NCI-H748 treated with DMSO at 0.1 percent for 48 hours (cell line): ENCODE measurements at regions not wholly inside any gene's neighbourhood (a gene's known extent, or its start where the extent isn't known, plus 50 kb on each side); places are given as distances from the start of the nearest gene placed in this dataset.
A peak's percentile ranks its signal among the peaks of the same experiment; 100 is the strongest.
"Not testable (repeated sequence)": the region's sequence is repeated elsewhere in the genome, so short reads cannot be mapped to it uniquely, and the experiment has no call there.

Source experiments
- DNase-seq: peaks from one replicate; lab custom pipeline; 2025; lab: John Stamatoyannopoulos, UW

DNA sequence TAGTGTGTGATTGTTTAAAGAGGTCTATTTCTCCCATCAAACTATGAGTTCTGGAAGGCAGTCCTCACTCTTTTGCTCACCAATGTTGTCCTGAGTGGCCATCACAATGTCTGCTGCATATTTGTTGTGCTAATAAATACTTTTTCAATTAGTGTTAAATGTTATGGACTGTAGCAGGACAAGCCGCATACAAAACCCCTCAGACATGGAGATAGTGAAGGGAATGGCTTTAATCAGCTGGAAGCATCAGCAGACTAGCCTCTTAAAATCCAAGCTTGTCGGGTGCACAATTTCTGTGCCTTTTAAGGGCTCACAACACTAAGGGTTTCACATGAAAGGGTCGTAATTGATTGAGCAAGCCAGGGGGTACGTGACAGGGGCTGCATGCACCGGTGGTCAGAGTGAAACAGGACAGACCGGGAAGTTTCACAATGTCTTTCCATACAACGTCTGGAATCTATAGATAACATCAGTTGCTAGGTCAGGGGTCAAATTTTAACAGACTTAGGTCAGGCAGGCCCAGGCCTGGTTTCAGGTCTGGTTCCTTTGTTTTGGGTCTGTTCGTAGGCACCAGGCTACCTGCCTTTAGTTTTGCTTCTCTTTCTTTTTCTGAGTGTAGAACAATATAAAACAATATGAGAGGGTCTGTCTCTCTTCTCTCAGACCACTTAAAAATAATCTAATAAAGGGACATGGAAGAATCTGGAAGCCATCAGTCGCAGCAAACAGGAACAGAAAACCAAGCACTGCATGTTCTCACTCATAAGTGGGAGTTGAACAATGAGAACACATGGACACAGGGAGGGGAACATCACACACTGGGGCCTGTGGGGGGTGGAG, 327.6 kb upstream of the HTR1E start:
- no peak for DNase-seq

DNA sequence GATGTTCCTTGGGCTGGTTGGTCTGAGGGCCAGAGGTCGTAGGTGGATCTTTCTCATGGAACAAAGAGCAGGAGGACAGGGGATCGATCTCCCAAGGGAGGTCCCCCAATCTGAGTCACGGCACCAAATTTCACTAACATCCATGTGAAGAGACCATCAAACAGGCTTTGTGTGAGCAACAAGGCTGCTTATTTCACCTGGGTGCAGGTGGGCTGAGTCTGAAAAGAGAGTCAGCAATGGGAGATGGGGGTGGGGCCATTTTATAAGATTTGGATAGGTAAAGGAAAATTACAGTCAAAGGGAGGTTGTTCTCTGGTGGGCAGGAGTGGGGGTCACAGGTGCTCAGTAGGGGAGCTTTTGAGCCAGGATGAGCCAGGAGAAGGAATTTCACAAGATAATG, 334.0 kb upstream of the HTR1E start:
- DNase-seq = not testable (repeated sequence)

DNA sequence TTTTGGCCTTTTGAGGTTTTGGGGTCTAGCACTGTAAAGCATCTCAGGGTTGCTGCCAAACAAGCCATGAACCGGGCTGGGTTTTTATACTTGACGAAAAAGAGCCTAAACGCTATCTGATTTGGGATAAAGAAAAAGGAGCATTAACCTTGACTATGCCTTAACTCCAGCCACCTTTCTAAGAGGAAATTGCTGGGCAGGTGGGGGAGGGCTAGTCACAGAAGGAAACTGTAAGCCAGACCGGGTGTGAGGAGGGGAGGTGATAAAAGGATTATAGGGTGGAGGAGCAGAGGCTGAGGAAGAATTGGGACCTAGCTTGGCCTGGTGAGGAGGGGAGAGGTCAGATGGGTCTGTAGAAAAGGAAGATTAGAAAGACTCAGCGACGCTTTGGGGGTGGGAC, 335.2 kb upstream of the HTR1E start:
- not testable (repeated sequence) for DNase-seq

DNA sequence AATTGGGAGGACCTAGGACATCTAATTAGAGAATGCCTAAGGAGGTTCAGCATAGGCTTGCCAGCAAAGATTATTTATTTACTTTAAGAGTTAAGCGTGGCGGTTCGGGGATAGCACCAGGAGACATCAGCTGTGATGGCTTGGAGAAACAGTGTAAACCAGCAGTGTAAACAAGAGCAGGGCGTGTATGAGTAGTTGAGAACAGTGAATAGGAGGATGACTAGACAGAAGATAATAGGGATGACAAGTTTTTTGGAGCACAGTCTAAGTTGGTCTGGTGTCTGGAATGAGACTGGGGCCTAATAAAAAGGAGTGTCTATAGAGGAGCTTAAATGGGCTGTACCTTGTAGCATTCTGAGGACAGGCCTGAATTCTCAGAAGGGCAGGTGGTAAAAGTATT, 338.4 kb upstream of the HTR1E start:
- DNase-seq = not testable (repeated sequence)

DNA sequence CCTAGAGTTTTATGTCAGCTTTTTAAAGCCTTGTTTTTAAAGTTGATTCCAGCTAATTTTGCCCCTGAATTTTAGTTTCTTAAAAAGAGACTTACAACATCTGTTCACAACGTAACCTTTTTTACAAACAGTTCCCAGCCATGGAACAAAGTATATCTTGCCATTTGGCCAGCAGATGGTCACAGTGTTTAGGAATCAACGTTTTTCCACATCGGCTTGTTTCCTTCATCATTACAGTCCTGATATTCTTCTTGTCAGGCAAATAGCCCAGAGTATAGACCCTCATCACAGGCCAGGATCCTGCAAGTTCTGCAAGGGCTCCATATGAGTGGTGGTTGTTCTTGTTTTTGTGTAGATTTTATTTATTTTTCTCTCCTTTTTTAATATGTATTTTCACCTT, 341.7 kb upstream of the HTR1E start:
- DNase-seq = no peak

DNA sequence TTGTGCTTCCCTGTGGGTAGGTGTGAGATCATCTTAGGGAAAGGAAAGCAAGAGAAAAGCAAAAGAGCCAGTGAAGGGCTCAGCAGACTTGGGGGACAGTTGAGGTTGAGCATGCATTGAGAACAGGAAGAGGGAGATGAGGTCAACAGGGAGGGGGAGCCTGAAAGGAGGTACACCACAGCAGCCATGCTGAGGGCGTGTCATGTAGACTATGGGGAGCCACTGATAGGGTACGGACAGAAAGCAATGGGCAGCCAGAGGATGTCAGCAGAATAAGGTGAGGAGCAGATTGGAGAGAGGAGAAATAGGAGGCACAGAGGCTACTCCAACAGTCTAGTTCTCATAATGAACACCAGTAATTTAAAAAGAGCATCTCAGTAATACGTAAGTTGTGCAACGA, 351.1 kb upstream of the HTR1E start:
- DNase-seq = no peak

DNA sequence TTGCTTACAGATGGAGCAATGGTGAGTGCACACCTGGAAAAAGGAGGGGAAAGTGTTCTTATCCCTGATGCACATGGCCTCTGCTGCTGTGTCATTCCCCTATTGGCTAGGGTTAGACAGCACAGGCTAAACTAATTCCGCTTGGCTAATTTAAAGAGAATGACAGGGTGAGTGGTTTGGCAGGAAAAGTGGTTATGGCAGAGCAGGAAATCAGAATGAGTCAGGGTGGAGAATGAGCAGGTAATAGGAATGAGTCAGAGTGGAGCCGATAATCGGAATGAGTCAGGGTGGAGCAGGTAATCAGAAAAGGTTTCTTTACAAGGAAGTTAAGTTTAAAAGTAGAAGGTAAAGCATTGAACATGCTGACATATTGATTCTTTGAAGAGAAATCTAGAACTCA, 355.5 kb upstream of the HTR1E start:
- no peak for DNase-seq

DNA sequence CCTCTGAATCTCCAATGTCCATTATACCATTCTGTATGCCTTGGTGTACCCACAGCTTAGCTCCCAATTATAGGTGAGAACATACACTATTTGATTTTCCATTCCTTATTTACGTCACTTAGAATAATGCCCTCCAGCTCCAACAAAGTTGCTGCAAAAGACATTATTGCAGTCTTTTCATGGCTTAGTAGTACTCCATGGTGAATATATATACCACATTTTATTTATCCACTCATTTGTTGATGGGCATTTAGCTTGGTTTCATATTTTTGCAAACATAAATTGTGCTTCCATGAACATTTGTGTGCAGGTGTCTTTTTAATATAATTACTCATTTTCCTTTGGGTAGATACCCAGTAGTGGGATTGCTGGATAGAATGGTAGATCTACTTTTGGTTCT, 374.1 kb upstream of the HTR1E start:
- no peak for DNase-seq

DNA sequence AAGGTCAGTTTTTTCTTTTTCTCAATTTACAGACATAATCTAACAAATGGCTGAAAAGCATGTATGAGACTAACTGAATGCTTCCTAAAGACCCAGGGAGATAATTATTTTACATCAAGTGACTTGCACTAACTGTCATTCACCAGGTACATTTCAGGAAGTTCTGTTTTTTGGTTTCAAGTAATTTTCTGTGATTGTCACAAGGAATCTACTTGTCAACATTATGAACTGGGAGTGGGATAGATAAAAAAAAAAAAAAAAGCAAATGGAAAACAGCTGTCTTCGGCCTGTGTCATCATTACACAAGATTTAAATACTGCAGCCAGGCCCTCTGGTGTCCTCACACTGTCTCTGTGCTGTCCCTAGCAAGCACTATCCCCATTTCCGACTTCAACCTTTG, 379.0 kb upstream of the HTR1E start:
- no peak for DNase-seq

DNA sequence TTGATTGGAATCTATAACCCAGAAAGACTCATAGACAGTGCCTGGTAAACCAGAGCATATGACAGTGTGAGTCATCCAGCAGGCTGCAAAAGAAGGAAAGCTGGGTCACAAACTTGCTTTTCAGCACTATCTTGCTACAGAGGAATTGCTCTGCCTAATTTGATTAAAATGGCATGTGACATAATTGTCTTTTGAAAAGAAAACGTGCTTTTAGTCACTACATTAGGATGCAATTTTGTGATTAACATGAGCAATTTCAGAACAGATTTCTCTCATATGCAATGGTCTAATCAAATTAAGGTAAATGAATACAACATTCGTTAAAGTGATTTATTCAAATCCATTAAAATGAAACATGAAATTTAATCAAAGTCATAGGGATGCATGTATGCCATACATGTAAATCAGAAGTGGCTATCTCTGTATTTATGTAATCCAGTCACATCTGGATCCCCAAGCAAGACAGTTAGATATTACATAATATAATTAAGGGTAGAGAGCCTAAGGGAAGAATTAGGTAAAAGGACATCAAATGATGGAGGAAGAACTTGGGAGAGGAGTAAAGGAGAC, 400.0 kb upstream of the HTR1E start:
- DNase-seq = no peak

DNA sequence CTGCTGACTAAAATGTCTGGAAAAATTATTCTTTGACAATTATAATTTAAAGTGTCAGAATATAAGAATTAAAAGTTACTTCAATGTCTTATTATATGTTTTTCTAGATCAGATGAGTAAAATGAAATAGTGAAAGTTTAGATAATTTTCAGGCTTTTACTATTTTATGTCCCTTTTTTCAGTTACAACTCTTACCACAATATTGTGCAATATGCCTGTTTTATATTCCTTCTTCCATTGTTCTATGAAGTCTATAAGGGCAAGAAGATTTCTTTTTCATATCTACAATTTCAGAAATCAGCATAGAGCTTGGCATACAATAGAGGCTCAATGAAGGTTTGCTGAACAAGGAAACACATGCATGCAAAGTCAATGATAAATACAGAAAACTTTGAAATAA, 401.2 kb upstream of the HTR1E start:
- no peak for DNase-seq

DNA sequence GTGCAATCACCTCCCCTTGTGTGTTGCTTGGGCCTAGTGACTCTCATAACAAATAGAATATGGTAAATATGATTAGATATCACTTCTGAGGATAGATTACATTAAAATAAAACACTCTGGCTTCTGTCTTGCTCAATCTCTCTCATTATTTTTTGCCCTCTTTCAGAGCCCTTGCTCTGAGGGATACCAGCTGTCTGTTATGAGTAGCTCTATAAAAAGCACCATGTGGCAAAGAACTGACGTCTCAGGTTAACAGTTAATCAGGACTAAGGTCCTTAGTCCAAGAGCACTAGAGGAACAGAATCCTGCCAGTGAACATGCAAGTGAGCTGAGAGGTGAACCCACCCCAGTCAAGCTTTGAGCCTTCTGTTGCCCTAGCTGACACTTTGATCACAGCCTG, 402.2 kb upstream of the HTR1E start:
- DNase-seq = no peak

DNA sequence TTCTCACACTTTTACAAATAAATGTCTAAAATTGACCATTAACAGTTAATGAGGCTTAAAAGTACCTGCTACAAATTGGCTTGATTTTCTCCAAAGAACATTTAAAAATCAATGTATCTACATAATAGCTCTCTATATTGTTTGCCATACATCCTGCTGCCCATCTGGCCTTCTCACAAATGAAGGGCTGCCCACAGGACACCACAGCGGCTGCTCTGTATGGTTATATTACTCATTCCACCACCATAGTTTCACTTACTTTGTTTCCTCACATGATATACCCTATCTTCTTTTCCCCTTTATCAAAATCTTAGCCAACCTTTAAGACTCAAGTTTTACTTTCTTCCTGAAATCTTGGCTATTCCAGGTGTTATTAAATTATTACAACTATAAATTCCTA, 407.7 kb upstream of the HTR1E start:
- no peak for DNase-seq

DNA sequence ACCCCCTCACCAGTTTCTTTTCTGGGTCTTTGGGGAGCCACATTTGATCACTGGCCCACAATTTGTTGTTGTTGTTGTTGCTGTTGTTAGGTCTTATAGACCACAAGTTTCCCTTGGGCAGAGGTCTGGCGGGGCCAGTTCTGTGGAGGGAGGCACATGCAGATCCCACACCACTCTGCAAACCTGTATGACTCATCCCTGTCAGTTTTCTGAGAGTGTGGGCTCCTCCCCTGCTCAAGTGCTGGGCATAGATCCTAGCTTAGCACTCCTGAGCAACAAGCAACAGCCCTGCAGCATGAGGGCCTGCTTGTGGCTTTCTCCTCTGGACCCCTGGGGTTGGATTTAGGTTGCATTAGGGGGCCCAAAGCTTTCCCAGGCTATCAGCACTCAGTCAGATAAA, 411.1 kb upstream of the HTR1E start:
- no peak for DNase-seq

DNA sequence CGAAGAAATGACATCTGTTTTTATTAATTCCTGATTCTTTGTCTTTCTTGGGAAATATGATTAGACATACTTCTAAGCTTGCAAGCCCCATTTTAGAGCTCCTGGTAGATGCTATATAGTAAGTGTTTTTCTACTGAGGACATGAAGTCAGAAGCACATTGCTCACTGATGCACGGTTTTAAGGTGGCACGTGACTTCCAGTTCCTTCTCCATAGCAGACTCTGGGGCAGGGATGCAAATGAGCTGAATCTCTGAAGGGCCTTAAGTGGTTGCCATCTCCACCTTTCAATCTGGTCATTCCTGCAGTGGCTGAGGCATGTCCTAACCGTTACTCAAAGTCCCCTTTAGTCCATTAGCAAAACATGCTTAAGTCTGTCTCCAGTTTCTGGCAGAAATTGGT, 421.2 kb upstream of the HTR1E start:
- no peak for DNase-seq

DNA sequence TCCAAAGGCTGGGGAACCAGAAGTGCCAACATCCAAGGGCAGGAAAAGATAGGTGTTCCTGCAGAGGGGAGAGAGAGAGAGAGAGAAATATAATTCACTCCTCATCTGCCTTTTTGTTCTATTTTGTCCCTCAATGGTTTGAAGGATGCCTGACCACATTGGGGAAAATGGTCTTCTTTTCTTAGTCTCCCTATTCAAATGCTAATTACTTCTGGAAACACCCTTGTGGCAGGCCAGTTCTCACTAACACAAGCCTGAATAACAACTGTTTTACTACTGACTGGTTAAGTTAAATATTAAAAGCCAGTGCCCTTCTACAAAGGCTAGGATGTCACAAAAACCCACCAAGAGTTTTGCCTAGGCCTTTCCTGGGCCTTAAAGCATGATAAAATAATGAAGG, 425.4 kb upstream of the HTR1E start:
- DNase-seq = no peak

DNA sequence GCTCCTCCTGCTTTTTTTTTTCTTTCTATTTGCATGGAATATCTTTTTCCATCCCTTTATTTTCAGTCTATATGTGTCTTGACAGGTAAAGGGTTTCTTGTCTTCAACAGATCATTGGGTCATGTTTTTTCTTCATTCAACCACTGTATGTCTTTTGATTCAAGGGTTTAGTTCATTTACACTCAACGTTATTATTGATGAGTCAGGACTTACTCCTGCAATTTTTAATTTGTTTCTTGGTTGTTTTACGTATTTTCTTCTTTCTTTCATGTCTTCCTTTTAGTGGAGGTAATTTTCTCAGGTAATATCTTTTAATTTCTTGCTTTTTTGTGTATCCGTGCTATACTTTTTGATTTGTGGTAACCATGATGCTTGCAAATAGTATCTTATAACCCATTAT, 429.1 kb upstream of the HTR1E start:
- DNase-seq = no peak

DNA sequence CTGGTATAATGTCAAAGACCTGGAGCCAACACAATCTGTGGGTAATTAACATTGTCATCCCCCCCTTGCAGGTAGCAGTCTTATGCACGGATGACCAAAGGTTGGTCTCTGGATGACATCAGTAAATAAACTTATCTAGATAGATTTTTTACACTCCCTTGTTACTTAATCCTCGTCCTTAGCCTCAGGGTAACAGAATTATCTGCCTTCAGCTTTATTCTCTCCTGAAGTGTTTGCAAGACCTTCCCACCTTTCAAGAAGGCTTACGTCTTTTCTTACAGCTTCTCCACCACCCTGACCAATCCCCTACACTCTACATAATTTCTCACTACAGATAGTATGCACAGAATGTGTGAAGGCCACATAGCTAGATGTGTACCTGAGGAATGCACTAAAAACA, 434.8 kb upstream of the HTR1E start:
- no peak for DNase-seq

DNA sequence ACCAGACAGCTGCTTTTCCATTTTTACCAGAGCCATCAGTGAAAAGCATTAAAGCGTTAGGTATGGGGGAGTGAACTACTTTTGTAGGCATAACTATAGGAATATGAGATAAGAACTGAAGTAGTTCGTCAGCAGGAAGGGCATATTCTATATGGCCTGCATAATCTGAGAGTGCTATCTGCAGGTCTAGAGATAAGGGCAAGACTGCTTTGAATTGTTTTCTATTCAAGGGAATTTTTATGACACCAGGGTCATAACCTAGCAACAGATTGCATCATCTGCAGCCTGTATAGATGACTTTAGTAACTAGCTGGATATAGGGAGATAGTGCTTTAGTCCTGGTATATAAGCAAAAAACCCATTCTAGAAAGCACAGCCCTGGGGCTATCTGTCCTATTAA, 437.3 kb upstream of the HTR1E start:
- DNase-seq = no peak

DNA sequence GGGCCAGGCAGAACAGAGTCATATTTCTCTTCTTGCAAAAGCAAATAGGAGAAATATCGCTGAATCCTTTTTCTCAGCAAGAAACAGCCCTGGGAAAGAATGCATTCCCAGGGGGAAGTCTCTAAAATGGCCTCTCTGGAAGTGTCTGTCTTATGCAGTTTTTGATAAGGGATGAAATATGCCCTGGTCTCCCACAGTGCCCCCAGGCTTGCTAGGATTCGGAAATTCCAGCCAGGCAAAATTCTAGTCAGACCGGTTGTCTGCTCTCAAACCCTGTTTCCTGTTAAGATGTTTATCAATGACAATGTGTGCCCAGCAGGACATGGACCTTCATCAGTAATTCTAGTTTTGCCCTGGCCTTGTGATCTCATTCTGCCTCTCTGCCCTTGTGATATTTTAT, 448.3 kb upstream of the HTR1E start:
- DNase-seq = not testable (repeated sequence)

DNA sequence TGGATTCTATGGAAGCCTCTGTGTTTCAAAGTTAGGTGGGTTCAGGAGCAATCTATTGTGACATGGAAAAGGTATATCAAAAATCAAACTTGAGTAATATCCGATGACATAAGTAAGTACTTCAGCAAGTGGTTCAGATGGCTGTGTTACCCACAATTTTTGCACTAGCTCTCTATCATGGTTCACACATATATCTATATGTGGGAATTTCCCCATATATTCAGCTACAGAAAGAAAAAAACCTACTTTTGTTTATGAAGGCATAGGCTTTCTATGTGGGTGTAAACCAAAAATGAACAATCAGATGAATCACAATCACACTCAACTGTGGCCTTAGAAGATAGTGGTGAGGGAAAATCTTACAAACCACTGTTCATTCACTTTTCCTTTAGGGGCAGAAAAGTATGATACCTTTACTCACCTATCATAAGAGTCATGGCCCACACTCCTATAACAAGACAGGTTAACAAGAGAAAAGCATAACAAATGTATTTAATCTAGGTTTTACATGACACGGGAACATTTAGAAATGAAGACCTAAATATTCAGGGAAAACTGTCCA, 449.6 kb upstream of the HTR1E start:
- DNase-seq = no peak

DNA sequence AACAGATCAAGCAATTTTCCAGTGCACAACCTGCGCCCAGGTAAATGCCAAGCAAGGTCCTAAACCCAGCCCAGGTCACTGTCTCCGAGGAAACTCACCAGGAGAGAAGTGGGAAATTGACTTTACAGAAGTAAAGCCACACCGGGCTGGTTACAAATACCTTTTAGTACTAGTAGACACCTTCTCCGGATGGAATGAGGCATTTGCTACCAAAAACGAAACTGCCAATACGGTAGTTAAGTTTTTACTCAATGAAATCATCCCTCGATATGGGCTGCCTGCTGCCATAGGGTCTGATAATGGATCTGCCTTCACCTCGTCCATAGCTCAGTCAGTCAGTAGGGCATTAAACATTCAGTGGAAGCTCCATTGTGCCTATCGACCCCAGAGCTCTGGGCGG, 459.0 kb upstream of the HTR1E start:
- not testable (repeated sequence) for DNase-seq

DNA sequence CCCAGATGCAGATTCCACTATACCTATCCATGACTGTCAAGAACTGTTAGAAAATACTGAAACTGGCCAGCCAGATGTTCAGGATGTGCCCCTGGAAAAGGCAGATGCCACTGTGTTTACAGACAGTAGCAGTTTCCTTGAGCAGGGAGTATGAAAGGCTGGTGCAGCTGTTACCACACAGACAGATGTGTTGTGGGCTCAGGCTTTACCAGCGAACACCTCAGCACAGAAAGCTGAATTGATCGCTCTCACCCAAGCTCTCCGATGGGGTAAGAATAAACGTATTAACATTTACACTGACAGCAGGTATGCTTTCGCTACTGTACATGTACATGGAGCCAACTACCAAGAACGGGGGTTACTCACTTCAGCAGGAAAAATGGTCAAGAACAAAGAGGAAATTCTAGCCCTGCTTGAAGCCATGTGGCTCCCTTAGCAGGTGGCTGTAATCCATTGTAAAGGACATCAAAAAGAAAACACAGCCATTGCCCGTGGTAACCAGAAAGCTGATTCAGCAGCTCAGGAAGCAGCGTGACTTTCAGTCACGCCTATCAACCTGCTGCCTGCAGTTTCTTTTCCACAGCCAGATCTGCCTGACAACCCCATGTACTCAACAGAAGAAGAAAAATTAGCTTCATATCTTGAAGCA, 459.7 kb upstream of the HTR1E start:
- DNase-seq = peak; percentile 3
